ENCODE measurements at regions not wholly inside any gene's neighbourhood (a gene's known extent, or its start where the extent isn't known, plus 50 kb on each side); places are given as distances from the start of the nearest gene placed in this dataset.

DNA sequence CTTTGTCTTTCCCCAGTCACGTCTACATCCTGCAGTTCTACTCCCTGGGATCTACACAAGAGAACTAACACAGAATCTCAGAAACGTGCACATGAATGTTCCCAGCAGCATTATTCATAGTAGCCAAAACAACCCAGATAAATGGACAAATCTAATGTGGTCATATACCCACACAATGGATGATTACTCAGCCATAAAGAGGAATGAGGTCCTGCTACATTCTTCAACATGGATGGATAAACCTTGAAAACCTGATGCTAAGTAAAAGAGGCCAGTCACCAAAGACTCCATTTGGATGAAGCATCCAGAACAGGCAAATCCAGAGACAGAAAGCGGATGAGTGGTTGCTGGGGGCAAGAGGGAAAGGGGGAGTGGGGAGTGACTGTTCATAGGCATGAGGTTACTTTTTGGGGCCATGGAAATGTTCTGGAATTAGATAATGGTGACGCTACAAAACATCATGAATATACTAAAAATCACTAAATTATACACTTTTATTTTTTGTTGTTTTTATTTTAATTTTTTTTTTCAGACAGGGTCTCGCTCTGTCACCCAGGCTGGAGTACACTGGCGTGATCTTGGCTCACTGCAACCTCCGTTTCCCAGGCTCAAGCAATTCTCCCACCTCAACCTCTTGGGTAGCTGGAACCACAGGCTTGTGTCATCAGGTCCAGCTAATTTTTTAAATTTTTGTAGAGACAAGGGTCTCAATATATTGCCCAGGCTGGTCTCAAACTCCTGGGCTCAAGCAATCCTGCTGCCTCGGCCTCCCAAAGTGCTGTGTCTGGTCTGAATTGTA, 50.8 kb upstream of the DSN1 start:
- Histone ChIP-seq H3K27ac (peak overlapping the region in 3 of 5 donors; percentile 39 to 80 (median 70)), H3K27me3 (no peaks in the 10 kb centered on the region), H3K4me1 (peaks cover 16 to 86% (median 58%) of the 10 kb centered on the region in 4 donors), H3K4me3 (no peak overlapping the region), H3K9me3 (no peaks in the 10 kb centered on the region), H3K36me3 (peaks cover 15 to 42% (median 30%) of the 10 kb centered on the region in 4 donors)
- no peak for DNase-seq
- intact Hi-C loops (cut with DNase I; ENCODE audit: low total_unique reads) = no loop called here
- TF ChIP-seq EP300 (IDR thresholded peaks at IDR 0.05) = no peak
- TF ChIP-seq, protein P1, sequence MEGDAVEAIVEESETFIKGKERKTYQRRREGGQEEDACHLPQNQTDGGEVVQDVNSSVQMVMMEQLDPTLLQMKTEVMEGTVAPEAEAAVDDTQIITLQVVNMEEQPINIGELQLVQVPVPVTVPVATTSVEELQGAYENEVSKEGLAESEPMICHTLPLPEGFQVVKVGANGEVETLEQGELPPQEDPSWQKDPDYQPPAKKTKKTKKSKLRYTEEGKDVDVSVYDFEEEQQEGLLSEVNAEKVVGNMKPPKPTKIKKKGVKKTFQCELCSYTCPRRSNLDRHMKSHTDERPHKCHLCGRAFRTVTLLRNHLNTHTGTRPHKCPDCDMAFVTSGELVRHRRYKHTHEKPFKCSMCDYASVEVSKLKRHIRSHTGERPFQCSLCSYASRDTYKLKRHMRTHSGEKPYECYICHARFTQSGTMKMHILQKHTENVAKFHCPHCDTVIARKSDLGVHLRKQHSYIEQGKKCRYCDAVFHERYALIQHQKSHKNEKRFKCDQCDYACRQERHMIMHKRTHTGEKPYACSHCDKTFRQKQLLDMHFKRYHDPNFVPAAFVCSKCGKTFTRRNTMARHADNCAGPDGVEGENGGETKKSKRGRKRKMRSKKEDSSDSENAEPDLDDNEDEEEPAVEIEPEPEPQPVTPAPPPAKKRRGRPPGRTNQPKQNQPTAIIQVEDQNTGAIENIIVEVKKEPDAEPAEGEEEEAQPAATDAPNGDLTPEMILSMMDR (IDR thresholded peaks at IDR 0.05) = no peak
- TF ChIP-seq POLR2A (IDR thresholded peaks at IDR 0.05) = no peak
- TF ChIP-seq POLR2AphosphoS5 (IDR thresholded peaks at IDR 0.05) = no peak
- 88 to 90% (median 90%) methylated on average over 8 of the region's 8 CpGs for WGBS, 5 donors

DNA sequence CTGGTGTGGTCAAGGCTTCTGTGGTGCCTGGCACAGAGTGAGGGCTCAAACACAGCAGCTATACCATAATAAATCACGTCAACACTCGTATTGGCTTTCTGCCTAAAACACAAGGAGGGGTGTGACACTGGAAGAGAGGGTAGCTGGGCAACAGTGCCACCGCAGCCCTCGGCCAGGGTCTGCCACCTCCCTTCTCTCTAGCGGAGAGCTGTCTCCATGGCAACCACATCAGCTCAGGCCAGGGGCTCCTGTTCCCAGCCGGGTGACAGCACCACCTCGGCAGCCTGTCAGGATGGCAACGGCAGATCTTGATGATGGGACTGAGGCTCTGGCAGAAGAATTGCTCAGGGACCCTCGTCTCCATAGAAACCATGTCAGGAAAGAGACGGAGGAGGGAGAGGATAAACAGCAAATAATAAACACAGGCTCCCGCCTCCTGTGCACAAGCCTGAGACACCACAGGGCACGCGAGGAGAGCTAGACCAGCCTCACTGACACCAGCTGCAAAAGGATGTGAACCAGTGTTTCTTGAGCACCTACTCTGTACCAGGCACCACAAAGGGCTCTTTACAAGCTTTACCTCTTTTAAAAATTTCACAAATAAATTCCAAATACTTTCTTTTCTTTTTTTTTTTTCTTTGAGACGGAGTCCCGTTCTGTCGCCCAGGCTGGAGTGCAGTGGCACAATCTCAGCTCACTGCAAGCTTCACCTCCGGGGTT, 50.4 kb upstream of the TLDC2 start:
- no peak overlapping the region for H3K4me3 ChIP-seq
- H3K27ac ChIP-seq = peak overlapping the region in 2 of 5 donors; percentile 32 to 60
- DNase-seq = peak in 1 of 2 donors; percentile 76
- intact Hi-C loops (cut with DNase I; ENCODE audit: low total_unique reads) = no loop called here
- no peaks in the 10 kb centered on the region for H3K9me3 ChIP-seq
- no peaks in the 10 kb centered on the region for H3K27me3 ChIP-seq
- TF ChIP-seq EP300 (IDR thresholded peaks at IDR 0.05) (no peak), POLR2AphosphoS5 (IDR thresholded peaks at IDR 0.05) (no peak)
- H3K36me3 ChIP-seq = peaks cover 15 to 42% (median 30%) of the 10 kb centered on the region in 4 donors
- WGBS, 5 donors = 45 to 60% (median 49%) methylated on average over 17 of the region's 17 CpGs
- peaks cover 14 to 81% (median 47%) of the 10 kb centered on the region in 4 donors for H3K4me1 ChIP-seq
